ENCODE measurements at regions not wholly inside any gene's neighbourhood (a gene's known extent, or its start where the extent isn't known, plus 50 kb on each side); places are given as distances from the start of the nearest gene placed in this dataset.

GRCh38 chr4:36422607-36423006, 141.2 kb downstream of the DTHD1 start:
- H3K27ac ChIP-seq, result no peak overlapping the region
- TF ChIP-seq ZFX (IDR thresholded peaks at IDR 0.05; ENCODE audit: borderline replicate concordance), result no peak
- TF ChIP-seq CTCF (IDR thresholded peaks at IDR 0.05), result no peak

GRCh38 chr4:36426741-36427140, 145.3 kb downstream of the DTHD1 start:
- TF ChIP-seq ZFX (IDR thresholded peaks at IDR 0.05; ENCODE audit: borderline replicate concordance) (no peak), CTCF (IDR thresholded peaks at IDR 0.05) (no peak)
- no peak overlapping the region for H3K27ac ChIP-seq

GRCh38 chr4:36427696-36428095, 146.3 kb downstream of the DTHD1 start:
- no peak for TF ChIP-seq CTCF (IDR thresholded peaks at IDR 0.05)
- no peak for TF ChIP-seq ZFX (IDR thresholded peaks at IDR 0.05; ENCODE audit: borderline replicate concordance)

GRCh38 chr4:36432586-36432985, 151.2 kb downstream of the DTHD1 start:
- TF ChIP-seq CTCF (IDR thresholded peaks at IDR 0.05) (no peak), ZFX (IDR thresholded peaks at IDR 0.05; ENCODE audit: borderline replicate concordance) (no peak)
- H3K27ac ChIP-seq, result no peak overlapping the region

More at GRCh38 chr4:36427696-36428095, 146.3 kb downstream of the DTHD1 start:
- no peak overlapping the region for H3K27ac ChIP-seq

GRCh38 chr4:36439556-36439955, 158.1 kb downstream of the DTHD1 start:
- H3K27ac ChIP-seq, result no peak overlapping the region
- TF ChIP-seq CTCF (IDR thresholded peaks at IDR 0.05), result no peak
- no peak for TF ChIP-seq ZFX (IDR thresholded peaks at IDR 0.05; ENCODE audit: borderline replicate concordance)

- no peak for TF ChIP-seq CTCF (IDR thresholded peaks at IDR 0.05)
- no peak for TF ChIP-seq ZFX (IDR thresholded peaks at IDR 0.05; ENCODE audit: borderline replicate concordance)
- H3K27ac ChIP-seq, result no peak overlapping the region
Measured at GRCh38 chr4:36445480-36445879, 164.1 kb downstream of the DTHD1 start.

- TF ChIP-seq ZFX (IDR thresholded peaks at IDR 0.05; ENCODE audit: borderline replicate concordance) (no peak), CTCF (IDR thresholded peaks at IDR 0.05) (no peak)
- H3K27ac ChIP-seq, result no peak overlapping the region
Measured at GRCh38 chr4:36446275-36446674, 164.9 kb downstream of the DTHD1 start.
